H1 (cell line): ENCODE measurements at regions not wholly inside any gene's neighbourhood (a gene's known extent, or its start where the extent isn't known, plus 50 kb on each side); places are given as distances from the start of the nearest gene placed in this dataset.
A peak's percentile ranks its signal among the peaks of the same experiment; 100 is the strongest.

ENCODE experiments used
- CTCF ChIA-PET: fragments of 300-600 bp; sonication (Branson Sonifier 250); formaldehyde crosslinking; loops from one replicate; lab custom pipeline; 2021; ENCODE audit not compliant: partially characterized antibody; lab: Charles Lee
- POLR2A ChIA-PET: fragments of 300-600 bp; sonication (Branson Sonifier 250); formaldehyde crosslinking; loops from one replicate; lab custom pipeline; 2021; ENCODE audit warnings: inconsistent platforms; ENCODE audit not compliant: partially characterized antibody; lab: Charles Lee
- DNase-seq, 2 experiments: peaks; one replicate each; pipeline versions ENCODE4 v3.0.0 to v3.0.0-alpha.2; 2010 to 2022; ENCODE audit warnings: low spot score in 2 of 2, low read depth in 1 of 2, mixed read lengths in 1 of 2
- FAIRE-seq: peaks from 2 replicates; lab custom pipeline; 2011; peaks lifted over from hg19 to GRCh38; lab: Jason Lieb, UNC
- H2AFZ ChIP-seq: 2 replicates; pipeline ENCODE4 v1.8.1; 2012; ENCODE audit warnings: low read length, inconsistent platforms
- H2AK5ac ChIP-seq: 2 replicates; pipeline ENCODE4 v1.6.1; 2013; ENCODE audit warnings: low read depth, low read length
- H2BK120ac ChIP-seq: replicated peaks from 2 replicates; pipeline ENCODE3; 2013; ENCODE audit warnings: low read depth, low read length, inconsistent platforms
- H2BK12ac ChIP-seq: 2 replicates; pipeline ENCODE4 v1.6.1; 2013; ENCODE audit warnings: low read depth, low read length
- H2BK15ac ChIP-seq: 2 replicates; pipeline ENCODE4 v1.6.1; 2013; ENCODE audit warnings: low read length
- H2BK20ac ChIP-seq: 2 replicates; pipeline ENCODE4 v1.6.1; 2013; ENCODE audit warnings: low read length
- H2BK5ac ChIP-seq: 2 replicates; pipeline ENCODE4 v1.6.1; 2013; ENCODE audit warnings: low read depth, low read length
- H3K14ac ChIP-seq: 2 replicates; pipeline ENCODE4 v1.6.1; 2013; ENCODE audit warnings: inconsistent platforms; ENCODE audit not compliant: insufficient read length
- H3K18ac ChIP-seq: 2 replicates; pipeline ENCODE4 v1.6.1; 2013; ENCODE audit warnings: low read length; ENCODE audit errors: extremely low read depth
- H3K23ac ChIP-seq: 2 replicates; pipeline ENCODE4 v1.6.1; 2013; ENCODE audit warnings: inconsistent platforms; ENCODE audit not compliant: insufficient read length
- H3K23me2 ChIP-seq: 2 replicates; pipeline ENCODE4 v1.6.1; 2013; ENCODE audit warnings: low read depth, low read length
- H3K27ac ChIP-seq: 2 replicates; pipeline ENCODE4 v1.6.1; 2011; ENCODE audit warnings: low read depth, low read length, inconsistent platforms
- H3K27me3 ChIP-seq, 4 experiments: replicated peaks in 1 of 4; 1 replicate in 1 of 4; 2 replicates in 3 of 4; pipeline versions ENCODE4 v1.6.1 to v1.8.1; 2011 to 2013; ENCODE audit warnings: low read length in 3 of 4, mild to moderate bottlenecking in 3 of 4, inconsistent platforms in 2 of 4, mixed read lengths in 2 of 4, moderate library complexity in 1 of 4; ENCODE audit not compliant: control insufficient read depth in 3 of 4, insufficient read depth in 3 of 4; ENCODE audit errors: extremely low read depth in 1 of 4
- H3K36me3 ChIP-seq, 4 experiments: 2 replicates each; pipeline versions ENCODE4 v1.6.1 to v1.8.1; 2011 to 2013; ENCODE audit warnings: mild to moderate bottlenecking in 4 of 4, low read length in 3 of 4, moderate library complexity in 2 of 4, control low read depth in 1 of 4, inconsistent platforms in 1 of 4; ENCODE audit not compliant: insufficient read depth in 4 of 4, control insufficient read depth in 2 of 4
- H3K4ac ChIP-seq: replicated peaks from 2 replicates; pipeline ENCODE3; 2013; ENCODE audit warnings: low read length, low read depth, mixed read lengths, inconsistent platforms; ENCODE audit not compliant: insufficient read length
- H3K4me1 ChIP-seq, 4 experiments: replicated peaks in 1 of 4; 1 replicate in 1 of 4; 2 replicates in 3 of 4; pipeline versions ENCODE4 v1.6.1 to v1.8.1; 2011 to 2013; ENCODE audit warnings: low read length in 3 of 4, inconsistent platforms in 2 of 4, mixed read lengths in 1 of 4; ENCODE audit not compliant: insufficient read depth in 4 of 4, control insufficient read depth in 3 of 4
- H3K4me2 ChIP-seq, 2 experiments: 2 replicates each; pipeline versions ENCODE4 v1.6.1 to v1.8.1; 2011 to 2013; ENCODE audit warnings: low read depth in 2 of 2, low read length in 2 of 2, control low read depth in 1 of 2, inconsistent platforms in 1 of 2, mild to moderate bottlenecking in 1 of 2; ENCODE audit not compliant: insufficient read depth in 1 of 2
- H3K4me3 ChIP-seq, 4 experiments: fragments of 200-600, 300-600 bp in 1 of 4; sonication (generic), shearing (Covaris generic), sonication (Bioruptor Twin) in 1 of 4; 2 replicates each; pipeline versions ENCODE4 v1.5.1 to v1.8.1; 2011 to 2016; ENCODE audit warnings: low read length in 4 of 4, low read depth in 3 of 4, control low read depth in 2 of 4, inconsistent platforms in 2 of 4, mild to moderate bottlenecking in 2 of 4, mixed read lengths in 1 of 4, moderate library complexity in 1 of 4; ENCODE audit not compliant: insufficient read depth in 2 of 4; ENCODE audit errors: extremely low read depth in 1 of 4
- H3K56ac ChIP-seq: replicated peaks from 2 replicates; pipeline ENCODE3; 2013; ENCODE audit warnings: low read depth, mild to moderate bottlenecking, mixed read lengths, low read length, inconsistent platforms; ENCODE audit not compliant: insufficient read length
- H3K79me1 ChIP-seq: 2 replicates; pipeline ENCODE4 v1.6.1; 2013; ENCODE audit warnings: low read depth, low read length, control low read depth
- H3K79me2 ChIP-seq, 2 experiments: 2 replicates each; pipeline versions ENCODE4 v1.6.1 to v1.8.1; 2012 to 2013; ENCODE audit warnings: low read length in 2 of 2, mild to moderate bottlenecking in 2 of 2, inconsistent platforms in 1 of 2; ENCODE audit not compliant: insufficient read depth in 2 of 2, control insufficient read depth in 1 of 2
- H3K9ac ChIP-seq, 4 experiments: replicated peaks in 1 of 4; 1 replicate in 1 of 4; 2 replicates in 3 of 4; pipeline versions ENCODE4 v1.6.1 to v1.8.1; 2011 to 2013; ENCODE audit warnings: low read depth in 3 of 4, low read length in 3 of 4, control low read depth in 2 of 4, mild to moderate bottlenecking in 2 of 4, moderate library complexity in 2 of 4, inconsistent platforms in 1 of 4; ENCODE audit errors: extremely low read depth in 1 of 4
- H3K9me3 ChIP-seq, 2 experiments: 2 replicates each; pipeline versions ENCODE4 v1.6.1 to v1.8.1; 2012 to 2013; ENCODE audit warnings: mild to moderate bottlenecking in 2 of 2, moderate library complexity in 2 of 2, control low read depth in 1 of 2, inconsistent platforms in 1 of 2, low read depth in 1 of 2, low read length in 1 of 2, mixed read lengths in 1 of 2; ENCODE audit not compliant: insufficient read depth in 2 of 2
- H4K20me1 ChIP-seq, 2 experiments: replicated peaks in 1 of 2; 2 replicates each; pipeline versions ENCODE3 to v1.8.1; 2011 to 2013; ENCODE audit warnings: inconsistent platforms in 2 of 2, low read length in 2 of 2, mild to moderate bottlenecking in 1 of 2; ENCODE audit not compliant: insufficient read depth in 2 of 2, control insufficient read depth in 1 of 2
- H4K5ac ChIP-seq: 2 replicates; pipeline ENCODE4 v1.6.1; 2013; ENCODE audit warnings: low read length, low read depth, mixed read lengths, inconsistent platforms; ENCODE audit not compliant: insufficient read length
- H4K8ac ChIP-seq: 2 replicates; pipeline ENCODE4 v1.8.0; 2013; ENCODE audit warnings: mild to moderate bottlenecking, moderate library complexity, low read length, inconsistent platforms; ENCODE audit not compliant: insufficient read depth; ENCODE audit errors: extremely low read depth
- H4K91ac ChIP-seq: replicated peaks from 2 replicates; pipeline ENCODE3; 2013; ENCODE audit warnings: low read length, mixed read lengths, inconsistent platforms; ENCODE audit not compliant: insufficient read length
- ASH2L ChIP-seq: fragments of 200-600, 300-600 bp; sonication (generic); IDR thresholded peaks from one replicate; pipeline ENCODE4 v1.7.1; 2017; ENCODE audit warnings: low read length
- CEBPB ChIP-seq: IDR thresholded peaks from 2 replicates; pipeline ENCODE4 v1.6.1; 2012; ENCODE audit warnings: low read depth, low read length
- CHD1 ChIP-seq: IDR thresholded peaks from 2 replicates; pipeline ENCODE4 v1.6.1; 2012; ENCODE audit warnings: low read depth, low read length, improper control_type of control experiment
- RBBP5 ChIP-seq: IDR thresholded peaks from 2 replicates; pipeline ENCODE4 v1.7.1; 2012; ENCODE audit warnings: low read depth, mild to moderate bottlenecking, inconsistent platforms, low read length, moderate library complexity, borderline replicate concordance
- YY1 ChIP-seq: IDR thresholded peaks from 2 replicates; pipeline ENCODE4 v1.6.1; 2011; ENCODE audit warnings: low read depth, mild to moderate bottlenecking, low read length
- WGBS, 2 experiments: shearing (Covaris generic) in 1 of 2; methylation state at CpG; one replicate each; pipeline versions ENCODE4 v1.1.6 to v1.1.7; 2013 to 2015; ENCODE audit warnings: low lambda C conversion rate in 2 of 2, mixed read lengths in 2 of 2, inconsistent platforms in 1 of 2, low coverage in 1 of 2, missing lambda C conversion rate in 1 of 2; ENCODE audit not compliant: insufficient replicate concordance in 2 of 2, insufficient coverage in 1 of 2, insufficient read length in 1 of 2; ENCODE audit errors: extremely low coverage in 1 of 2, missing lambda C conversion rate in 1 of 2; 5-methylcytosine and 5-hydroxymethylcytosine counted together

DNA sequence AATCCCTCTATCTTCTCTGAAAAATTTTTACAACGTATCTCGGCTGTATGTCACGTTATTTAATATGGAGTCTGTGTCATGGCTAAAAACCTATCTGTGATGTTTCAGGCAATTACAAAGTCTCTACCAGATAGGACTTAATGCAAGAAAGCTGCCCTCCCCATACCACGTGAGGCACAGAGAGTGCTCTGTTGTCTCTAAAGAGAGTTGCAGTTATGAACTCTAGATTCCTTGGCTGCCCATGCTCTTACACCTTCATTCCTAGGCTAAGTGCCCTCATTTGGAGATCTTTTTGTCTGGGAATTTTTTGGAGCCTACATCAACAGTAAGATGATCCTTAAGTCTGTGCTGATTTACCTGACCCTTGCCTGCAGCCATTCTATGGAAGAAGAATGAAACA is 935.9 kb downstream of the C4orf33 start:
- H3K4me1 ChIP-seq = peaks cover 2 to 18% (median 4%) of the 10 kb centered on the region in 4 experiments; a peak in 3 of 7 replicates
- TF ChIP-seq RBBP5 (no peak), ASH2L (no peak), CHD1 (no peak), YY1 (no peak), CEBPB (no peak)
- TF ChIP-seq, all 59 proteins: peak for 0
- Histone ChIP-seq H3K14ac (no peak overlapping the region), H3K27ac (no peak overlapping the region), H3K9me3 (no peaks in the 10 kb centered on the region), H2BK20ac (peak overlapping the region; percentile 98), H4K8ac (no peak overlapping the region), H3K79me2 (no peaks in the 10 kb centered on the region), H3K79me1 (no peaks in the 10 kb centered on the region), H3K27me3 (no peaks in the 10 kb centered on the region), H3K23ac (no peak overlapping the region), H4K91ac (peak overlapping the region; percentile 96), H2BK15ac (no peak overlapping the region), H3K36me3 (peaks cover 0 to 8% (median 1%) of the 10 kb centered on the region in 4 experiments; a peak in 3 of 8 replicates), H2BK5ac (peak overlapping the region; percentile 56; the same call in 1 of the 2 replicates), H2BK120ac (peak overlapping the region; percentile 71), H2AFZ (no peak overlapping the region), H2AK5ac (peak overlapping the region; percentile 79), H2BK12ac (peak overlapping the region; percentile 60; the same call in 1 of the 2 replicates), H3K56ac (no peak overlapping the region), H4K20me1 (no peaks in the 10 kb centered on the region), H4K5ac (no peak overlapping the region), H3K4me2 (no peak overlapping the region), H3K4me3 (no peak overlapping the region), H3K23me2 (no peaks in the 10 kb centered on the region), H3K4ac (peak overlapping the region; percentile 46), H3K18ac (no peak overlapping the region), H3K9ac (no peak overlapping the region)
- FAIRE-seq = no peak
- CTCF ChIA-PET = no interaction called here
- WGBS, 2 experiments = 100% methylated on average over 4 of the region's 4 CpGs; no CpG with 5 or more reads in 1 of the 2 experiments
- POLR2A ChIA-PET = interaction anchor here (0.9 kb wide), 1 partner anchor 19 kb away, joined by 3 read pairs; no protein-coding TSS in a partner anchor
- no peak for DNase-seq
